CD4-positive, alpha-beta T cell (primary cell): ENCODE measurements at regions not wholly inside any gene's neighbourhood (a gene's known extent, or its start where the extent isn't known, plus 50 kb on each side); places are given as distances from the start of the nearest gene placed in this dataset.
A peak's percentile ranks its signal among the peaks of the same experiment; 100 is the strongest.

Experiments used
- ATAC-seq: fragments of 200-7000 bp; cut with Tn5 transposase; one replicate; pipeline ENCODE4 v1.10.0; 2022; ENCODE audit warnings: mild to moderate bottlenecking; ENCODE audit not compliant: poor library complexity
- CTCF ChIA-PET: fragments of 350-600 bp; sonication (Branson Sonifier 250); formaldehyde crosslinking; loops from one replicate; lab custom pipeline; 2021; ENCODE audit warnings: antibody characterized with exemption, inconsistent platforms; lab: Charles Lee
- POLR2A ChIA-PET: fragments of 350-600 bp; sonication (Branson Sonifier 250); formaldehyde crosslinking; loops from one replicate; lab custom pipeline; 2021; ENCODE audit warnings: antibody characterized with exemption, inconsistent platforms; lab: Charles Lee
- DNase-seq, 14 experiments: peaks; one replicate each; pipeline ENCODE4 v3.0.0-alpha.2; 2013 to 2020; ENCODE audit warnings: mixed read lengths in 2 of 14
- H3K27ac ChIP-seq, 2 donors: one replicate each; pipeline versions ENCODE4 v1.5.1 to v1.7.0; 2013; ENCODE audit warnings: low read length in 2 of 2, low read depth in 1 of 2, mild to moderate bottlenecking in 1 of 2
- H3K27me3 ChIP-seq, 2 experiments: 1 replicate in 1 of 2; 2 replicates in 1 of 2; pipeline versions ENCODE4 v1.6.1 to v1.7.0; 2013; ENCODE audit warnings: low read length in 2 of 2, control low read depth in 1 of 2, mild to moderate bottlenecking in 1 of 2, moderate library complexity in 1 of 2; ENCODE audit not compliant: insufficient read depth in 2 of 2, control insufficient read depth in 1 of 2
- H3K36me3 ChIP-seq: one replicate; pipeline ENCODE4 v1.6.1; 2013; ENCODE audit warnings: low read length, control low read depth; ENCODE audit not compliant: insufficient read depth
- H3K4me1 ChIP-seq: one replicate; pipeline ENCODE4 v1.6.1; 2013; ENCODE audit warnings: low read length, control low read depth; ENCODE audit not compliant: insufficient read depth
- H3K4me3 ChIP-seq: one replicate; pipeline ENCODE4 v1.5.1; 2013; ENCODE audit warnings: mild to moderate bottlenecking, low read length, moderate library complexity
- H3K9me3 ChIP-seq, 2 experiments: 1 replicate in 1 of 2; 2 replicates in 1 of 2; pipeline versions ENCODE4 v1.6.1 to v1.7.0; 2013; ENCODE audit warnings: low read length in 2 of 2, mild to moderate bottlenecking in 2 of 2, control low read depth in 1 of 2, moderate library complexity in 1 of 2; ENCODE audit not compliant: control insufficient read depth in 1 of 2, insufficient read depth in 1 of 2
- H3K27ac Mint-ChIP-seq: one replicate; pipeline ENCODE4 v1.8.0; 2020; ENCODE audit warnings: mixed read lengths
- H3K27me3 Mint-ChIP-seq: one replicate; pipeline ENCODE4 v1.8.0; 2021; ENCODE audit warnings: mixed read lengths
- H3K36me3 Mint-ChIP-seq: one replicate; pipeline ENCODE4 v1.8.0; 2021; ENCODE audit warnings: low read depth, mixed read lengths
- H3K4me1 Mint-ChIP-seq: one replicate; pipeline ENCODE4 v1.8.0; 2021; ENCODE audit warnings: low read depth, mixed read lengths
- H3K4me3 Mint-ChIP-seq: one replicate; pipeline ENCODE4 v1.8.0; 2020; ENCODE audit warnings: mild to moderate bottlenecking, mixed read lengths
- H3K9me3 Mint-ChIP-seq: one replicate; pipeline ENCODE4 v1.8.0; 2020; ENCODE audit warnings: mixed read lengths
- CTCF ChIP-seq: fragments of 200-600 bp; IDR thresholded peaks from one replicate; pipeline ENCODE4 v1.8.0; 2022; ENCODE audit warnings: antibody characterized with exemption, mild to moderate bottlenecking
- intact Hi-C, 2 experiments: fragments of 100-400 bp; cut with DNase I in 1 of 2; cut with micrococcal nuclease in 1 of 2; formaldehyde crosslinking; loops; one replicate each; pipeline versions ENCODE4 v1.15.1 to v1.9.0; 2023 to 2025; cut with DNase I, micrococcal nuclease

- CTCF ChIA-PET, result no interaction called here
Observed at GRCh38 chr14:97581016-97581415, 783.8 kb downstream of the VRK1 start.

GRCh38 chr14:97582022-97582421, 784.8 kb downstream of the VRK1 start:
- no peaks in the 10 kb centered on the region for H3K4me1 ChIP-seq
- POLR2A ChIA-PET, result no interaction called here
- H3K4me3 Mint-ChIP-seq, result no peak overlapping the region
- no peaks in the 10 kb centered on the region for H3K27me3 Mint-ChIP-seq
- H3K4me3 ChIP-seq, result no peak overlapping the region
- DNase-seq (no peak), ATAC-seq (no peak)
- CTCF ChIA-PET, result no interaction called here
- H3K4me1 Mint-ChIP-seq, result peaks cover 15% of the 10 kb centered on the region
- H3K36me3 ChIP-seq, result no peaks in the 10 kb centered on the region
- no peaks in the 10 kb centered on the region for H3K9me3 ChIP-seq
- TF ChIP-seq CTCF, result no peak
- H3K27ac ChIP-seq, result no peak overlapping the region
- no peaks in the 10 kb centered on the region for H3K27me3 ChIP-seq
- no peaks in the 10 kb centered on the region for H3K36me3 Mint-ChIP-seq
- intact Hi-C loops, result no loop called here
- H3K27ac Mint-ChIP-seq, result no peak overlapping the region
- H3K9me3 Mint-ChIP-seq, result no peaks in the 10 kb centered on the region

More at GRCh38 chr14:97581016-97581415, 783.8 kb downstream of the VRK1 start:
- Mint-ChIP-seq H3K9me3 (no peaks in the 10 kb centered on the region), H3K36me3 (no peaks in the 10 kb centered on the region), H3K4me3 (no peak overlapping the region), H3K27me3 (no peaks in the 10 kb centered on the region), H3K4me1 (peaks cover 15% of the 10 kb centered on the region), H3K27ac (no peak overlapping the region)
- intact Hi-C loops, result no loop called here
- H3K9me3 ChIP-seq, result no peaks in the 10 kb centered on the region
- H3K4me3 ChIP-seq, result no peak overlapping the region
- TF ChIP-seq CTCF, result no peak
- DNase-seq (peak in 1 of 14 experiments; percentile 10), ATAC-seq (no peak)
- H3K27me3 ChIP-seq, result no peaks in the 10 kb centered on the region
- no peak overlapping the region for H3K27ac ChIP-seq
- POLR2A ChIA-PET, result interaction anchor here (1.3 kb wide), 1 partner anchor 22 kb away, joined by 3 read pairs; no protein-coding TSS in a partner anchor
- H3K4me1 ChIP-seq, result no peaks in the 10 kb centered on the region
- no peaks in the 10 kb centered on the region for H3K36me3 ChIP-seq

GRCh38 chr14:97584528-97584927, 787.3 kb downstream of the VRK1 start:
- no peaks in the 10 kb centered on the region for H3K9me3 ChIP-seq
- H3K9me3 Mint-ChIP-seq, result peaks cover 3% of the 10 kb centered on the region
- no peak for ATAC-seq
- H3K27me3 ChIP-seq, result no peaks in the 10 kb centered on the region
- ChIA-PET POLR2A (no interaction called here), CTCF (interaction anchor here (0.7 kb wide), 1 partner anchor 22 kb away, joined by 3 read pairs; no protein-coding TSS in a partner anchor)
- H3K27me3 Mint-ChIP-seq, result no peaks in the 10 kb centered on the region
- peak in 1 of 14 experiments; percentile 13 for DNase-seq
- H3K36me3 Mint-ChIP-seq, result no peaks in the 10 kb centered on the region
- intact Hi-C loops, result no loop called here
- peaks cover 6% of the 10 kb centered on the region for H3K4me1 ChIP-seq
- peaks cover 18% of the 10 kb centered on the region for H3K4me1 Mint-ChIP-seq
- no peak for TF ChIP-seq CTCF
- no peak overlapping the region for H3K4me3 Mint-ChIP-seq
- H3K4me3 ChIP-seq, result no peak overlapping the region
- no peak overlapping the region for H3K27ac ChIP-seq
- H3K36me3 ChIP-seq, result no peaks in the 10 kb centered on the region
- H3K27ac Mint-ChIP-seq, result no peak overlapping the region
